PFSK-1 (cell line): ENCODE measurements at regions not wholly inside any gene's neighbourhood (a gene's known extent, or its start where the extent isn't known, plus 50 kb on each side); places are given as distances from the start of the nearest gene placed in this dataset.

Experiments
- FOXP2 ChIP-seq: optimal IDR thresholded peaks from 2 replicates; pipeline ENCODE3; 2011; ENCODE audit warnings: borderline replicate concordance, control low read depth, inconsistent platforms; ENCODE audit not compliant: insufficient read depth; ENCODE audit errors: extremely low read length, extremely low read depth
- POLR2AphosphoS5 ChIP-seq: IDR thresholded peaks from 2 replicates; pipeline ENCODE4 v1.6.1; 2012; ENCODE audit warnings: low read depth, mild to moderate bottlenecking, control low read depth, low read length, moderate library complexity
- TAF1 ChIP-seq: IDR thresholded peaks from 2 replicates; pipeline ENCODE4 v1.6.1; 2012; ENCODE audit warnings: low read length, control low read depth, borderline replicate concordance; ENCODE audit not compliant: insufficient read depth

- TF ChIP-seq POLR2AphosphoS5 (no peak), TAF1 (no peak), FOXP2 (no peak)
Observed at GRCh38 chr13:80939581-80939980, 598.7 kb upstream of the SPRY2 start.
